Ishikawa (cell line): ENCODE measurements at regions not wholly inside any gene's neighbourhood (a gene's known extent, or its start where the extent isn't known, plus 50 kb on each side); places are given as distances from the start of the nearest gene placed in this dataset.

Experiments used
- CREB1 ChIP-seq: IDR thresholded peaks from 2 replicates; pipeline ENCODE4 v1.6.1; 2012; ENCODE audit warnings: low read depth
- EP300 ChIP-seq: IDR thresholded peaks from 2 replicates; pipeline ENCODE4 v1.6.1; 2012; ENCODE audit warnings: borderline replicate concordance
- MAX ChIP-seq: IDR thresholded peaks from 2 replicates; pipeline ENCODE4 v1.6.1; 2012
- NFIC ChIP-seq: IDR thresholded peaks from 2 replicates; pipeline ENCODE4 v1.6.1; 2012
- RAD21 ChIP-seq: IDR thresholded peaks from 2 replicates; pipeline ENCODE4 v1.6.1; 2012; ENCODE audit warnings: low read depth
- TAF1 ChIP-seq: IDR thresholded peaks from 2 replicates; pipeline ENCODE4 v1.6.1; 2012; ENCODE audit warnings: low read depth, mild to moderate bottlenecking
- TEAD4 ChIP-seq: IDR thresholded peaks from 2 replicates; pipeline ENCODE4 v1.6.1; 2012
- YY1 ChIP-seq: IDR thresholded peaks from 2 replicates; pipeline ENCODE4 v1.6.1; 2012; ENCODE audit warnings: low read depth

GRCh38 chr20:26134606-26135005 is 438.0 kb upstream of the ZNF337 start:
- no peak for TF ChIP-seq TAF1
- no peak for TF ChIP-seq EP300
- TF ChIP-seq TEAD4, result no peak
- no peak for TF ChIP-seq RAD21
- TF ChIP-seq CREB1, result no peak
- TF ChIP-seq MAX, result no peak
- TF ChIP-seq YY1, result no peak
- TF ChIP-seq NFIC, result no peak
